ENCODE measurements at regions not wholly inside any gene's neighbourhood (a gene's known extent, or its start where the extent isn't known, plus 50 kb on each side); places are given as distances from the start of the nearest gene placed in this dataset.

DNA sequence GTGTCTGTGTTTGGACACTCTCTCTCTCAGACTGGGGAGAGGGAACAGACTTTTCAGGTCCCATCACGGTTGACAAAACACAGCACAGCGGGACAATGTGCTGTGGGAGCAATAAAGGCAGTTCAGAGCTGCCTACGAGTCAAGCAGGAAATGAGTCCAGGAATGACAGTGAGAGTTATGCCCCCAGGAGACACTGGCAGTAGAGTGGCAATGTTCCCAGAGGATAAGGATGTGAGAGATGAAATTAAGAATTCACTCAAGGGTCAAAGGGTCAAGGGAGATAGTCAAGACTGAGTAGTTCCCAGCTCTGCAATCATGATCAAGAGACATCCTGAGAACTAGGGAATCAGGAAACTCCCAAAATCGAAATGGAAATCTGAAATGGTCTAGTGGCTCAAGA lies 156.1 kb downstream of the LURAP1L start:
- H3K4me3 ChIP-seq (ENCODE audit: low read depth, low read length): no peak overlapping the region
- H2AFZ ChIP-seq (ENCODE audit: low read length, unreplicated experiment): no peak overlapping the region
- H3K27ac ChIP-seq (ENCODE audit: low read depth, low read length): no peak overlapping the region
- no peaks in the 10 kb centered on the region for H3K27me3 ChIP-seq (ENCODE audit: insufficient read depth, low read length)
- H3K79me2 ChIP-seq (ENCODE audit: control insufficient read depth, insufficient read depth, low read length, unreplicated experiment): no peaks in the 10 kb centered on the region
- no peaks in the 10 kb centered on the region for H3K36me3 ChIP-seq (ENCODE audit: insufficient read depth, low read length)
- peaks cover 36% of the 10 kb centered on the region for H3K4me1 ChIP-seq (ENCODE audit: control insufficient read depth, insufficient read depth, low read length, unreplicated experiment)

DNA sequence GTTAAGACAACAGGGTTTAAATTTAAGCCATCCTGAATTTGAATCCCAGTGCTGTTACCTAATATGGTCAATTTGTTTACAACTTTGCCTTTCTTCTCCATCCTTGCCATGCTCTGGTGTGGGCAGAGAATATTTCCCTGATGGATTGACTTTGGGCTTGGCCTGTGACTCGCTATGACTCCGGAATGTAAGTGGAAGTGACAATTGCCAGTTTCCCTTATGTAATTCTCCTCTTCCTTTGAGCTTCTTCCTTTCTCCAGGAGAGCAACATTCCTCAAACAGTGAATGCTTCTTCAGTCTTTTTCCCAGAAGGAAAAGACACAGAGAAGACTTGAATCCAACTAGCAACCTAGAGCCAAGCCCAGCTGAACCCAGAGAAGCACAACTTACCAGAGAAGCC lies 159.1 kb downstream of the LURAP1L start:
- H2AFZ ChIP-seq (ENCODE audit: low read length, unreplicated experiment): peak overlapping the region; percentile 1
- H3K27me3 ChIP-seq (ENCODE audit: insufficient read depth, low read length): no peaks in the 10 kb centered on the region
- H3K4me1 ChIP-seq (ENCODE audit: control insufficient read depth, insufficient read depth, low read length, unreplicated experiment): peaks cover 39% of the 10 kb centered on the region
- peak overlapping the region; percentile 6; the same call in 1 of the 2 replicates for H3K4me3 ChIP-seq (ENCODE audit: low read depth, low read length)
- H3K79me2 ChIP-seq (ENCODE audit: control insufficient read depth, insufficient read depth, low read length, unreplicated experiment): no peaks in the 10 kb centered on the region
- peak overlapping the region; percentile 77 for H3K27ac ChIP-seq (ENCODE audit: low read depth, low read length)
- H3K36me3 ChIP-seq (ENCODE audit: insufficient read depth, low read length): no peaks in the 10 kb centered on the region

DNA sequence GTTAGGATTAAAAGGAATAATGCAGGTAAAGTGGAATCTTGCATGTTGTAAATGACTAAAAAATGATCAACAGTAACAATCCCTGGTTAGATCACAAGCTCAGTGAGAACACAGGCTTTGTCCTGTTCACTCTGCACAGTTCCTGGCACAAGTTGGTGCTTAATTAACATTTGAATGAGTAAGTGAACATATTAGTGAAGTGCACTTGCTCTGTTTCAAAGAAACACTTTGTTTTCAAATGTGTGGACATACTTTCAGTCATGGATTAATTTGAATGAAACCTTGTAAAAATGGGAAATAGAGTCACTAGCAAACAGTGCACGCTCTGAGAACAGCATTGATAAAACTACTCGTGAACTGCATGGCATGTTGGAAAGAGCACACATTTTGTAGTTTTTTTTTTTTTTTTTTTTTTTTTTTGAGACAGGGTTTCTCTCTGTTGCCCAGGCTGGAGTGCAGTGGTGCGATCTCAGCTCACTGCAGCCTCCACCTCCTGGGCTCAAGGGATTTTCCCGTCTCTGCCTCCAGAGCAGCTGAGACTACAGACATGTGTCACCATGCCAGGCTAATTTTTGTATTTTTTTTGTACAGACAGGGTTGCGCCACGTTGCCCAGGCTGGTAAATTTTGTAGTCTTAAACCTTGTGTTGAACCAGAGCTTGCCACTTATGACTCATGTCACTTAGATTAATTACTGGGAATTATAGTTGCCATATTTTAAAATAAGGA lies 159.9 kb downstream of the LURAP1L start:
- Histone ChIP-seq H2AFZ (ENCODE audit: low read length, unreplicated experiment) (peak overlapping the region; percentile 1), H3K4me3 (ENCODE audit: low read depth, low read length) (no peak overlapping the region; the same call in 1 of the 2 replicates), H3K4me1 (ENCODE audit: control insufficient read depth, insufficient read depth, low read length, unreplicated experiment) (peaks cover 39% of the 10 kb centered on the region), H3K27ac (ENCODE audit: low read depth, low read length) (peak overlapping the region; percentile 77), H3K36me3 (ENCODE audit: insufficient read depth, low read length) (no peaks in the 10 kb centered on the region), H3K27me3 (ENCODE audit: insufficient read depth, low read length) (no peaks in the 10 kb centered on the region), H3K79me2 (ENCODE audit: control insufficient read depth, insufficient read depth, low read length, unreplicated experiment) (no peaks in the 10 kb centered on the region)

DNA sequence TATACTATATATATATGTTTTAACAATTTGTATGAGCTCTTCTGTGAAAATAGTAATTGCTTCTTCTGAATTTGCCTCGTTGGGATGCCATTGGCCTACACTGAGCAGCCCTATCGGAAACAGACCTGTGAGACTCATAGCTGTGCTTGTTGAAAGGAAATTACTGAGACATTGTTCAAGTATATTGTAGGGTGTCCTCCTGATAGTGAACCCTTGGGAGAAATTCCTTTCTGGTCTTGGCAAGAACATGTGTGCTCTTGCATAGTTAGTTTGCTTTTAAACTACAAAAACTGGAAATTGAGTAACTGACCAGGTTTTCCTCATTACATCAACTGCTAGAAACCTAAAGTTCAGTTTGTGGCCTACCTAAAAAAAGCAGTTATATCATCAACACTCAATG lies 160.9 kb downstream of the LURAP1L start:
- no peaks in the 10 kb centered on the region for H3K36me3 ChIP-seq (ENCODE audit: insufficient read depth, low read length)
- H3K27ac ChIP-seq (ENCODE audit: low read depth, low read length): peak overlapping the region; percentile 77
- no peak overlapping the region for H3K4me3 ChIP-seq (ENCODE audit: low read depth, low read length)
- no peaks in the 10 kb centered on the region for H3K79me2 ChIP-seq (ENCODE audit: control insufficient read depth, insufficient read depth, low read length, unreplicated experiment)
- H3K4me1 ChIP-seq (ENCODE audit: control insufficient read depth, insufficient read depth, low read length, unreplicated experiment): peaks cover 36% of the 10 kb centered on the region
- no peaks in the 10 kb centered on the region for H3K27me3 ChIP-seq (ENCODE audit: insufficient read depth, low read length)
- H2AFZ ChIP-seq (ENCODE audit: low read length, unreplicated experiment): peak overlapping the region; percentile 16

DNA sequence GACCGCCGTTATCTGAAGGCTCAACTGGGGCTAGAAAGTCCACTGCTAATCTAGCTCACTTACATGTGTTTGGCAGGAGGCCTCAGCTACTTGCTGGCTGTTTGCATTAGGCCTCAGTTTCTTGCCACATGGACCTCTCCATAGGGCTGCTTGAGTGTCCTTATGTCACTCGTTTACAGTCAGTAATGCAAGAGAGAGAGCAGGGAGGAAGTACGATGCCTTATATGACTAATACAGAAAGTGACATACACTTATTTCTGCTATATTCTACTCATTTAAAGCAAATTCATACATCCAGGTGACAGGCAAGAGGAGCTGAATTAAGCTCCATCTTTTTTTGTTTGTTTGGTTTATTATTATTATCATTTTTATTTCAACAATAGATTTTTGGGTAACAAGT lies 179.6 kb downstream of the LURAP1L start:
- H3K27me3 ChIP-seq (ENCODE audit: insufficient read depth, low read length): no peaks in the 10 kb centered on the region
- no peak overlapping the region for H2AFZ ChIP-seq (ENCODE audit: low read length, unreplicated experiment)
- no peaks in the 10 kb centered on the region for H3K36me3 ChIP-seq (ENCODE audit: insufficient read depth, low read length)
- no peaks in the 10 kb centered on the region for H3K4me1 ChIP-seq (ENCODE audit: control insufficient read depth, insufficient read depth, low read length, unreplicated experiment)
- H3K79me2 ChIP-seq (ENCODE audit: control insufficient read depth, insufficient read depth, low read length, unreplicated experiment): no peaks in the 10 kb centered on the region
- H3K27ac ChIP-seq (ENCODE audit: low read depth, low read length): no peak overlapping the region
- no peak overlapping the region for H3K4me3 ChIP-seq (ENCODE audit: low read depth, low read length)

DNA sequence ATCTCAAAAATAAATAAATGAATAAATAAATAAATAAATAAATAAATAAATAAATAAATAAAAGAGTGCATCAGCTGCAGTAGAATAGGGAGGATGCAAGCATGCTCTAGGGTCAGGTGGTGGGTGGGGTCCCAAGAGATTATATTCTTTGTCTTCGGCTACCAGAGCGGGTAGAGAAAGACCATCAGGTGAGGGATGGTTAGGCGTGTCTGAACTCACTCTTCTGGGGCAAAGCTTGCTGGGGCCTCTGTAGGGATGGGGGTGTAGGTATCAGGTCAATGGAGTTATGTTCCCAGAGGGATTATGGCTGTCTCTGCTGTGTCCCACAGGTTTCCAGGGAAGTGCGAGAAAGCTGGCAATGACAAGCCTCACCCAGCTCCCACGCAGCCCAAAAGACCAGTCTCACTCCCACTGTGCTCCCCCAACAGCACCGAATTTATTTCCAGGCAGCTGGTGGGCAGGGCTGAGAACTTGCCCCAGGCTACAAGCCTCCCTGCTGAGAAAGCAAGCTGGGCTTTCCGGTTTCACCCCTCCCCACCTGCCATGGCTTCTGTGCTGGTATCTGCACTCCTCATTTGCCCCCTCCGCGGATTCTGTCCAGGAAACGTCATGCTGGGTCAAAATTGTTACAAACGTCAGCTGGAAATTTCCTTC lies 180.8 kb downstream of the LURAP1L start:
- H3K27me3 ChIP-seq (ENCODE audit: insufficient read depth, low read length): no peaks in the 10 kb centered on the region
- H3K79me2 ChIP-seq (ENCODE audit: control insufficient read depth, insufficient read depth, low read length, unreplicated experiment): no peaks in the 10 kb centered on the region
- no peaks in the 10 kb centered on the region for H3K4me1 ChIP-seq (ENCODE audit: control insufficient read depth, insufficient read depth, low read length, unreplicated experiment)
- H3K4me3 ChIP-seq (ENCODE audit: low read depth, low read length): no peak overlapping the region
- H2AFZ ChIP-seq (ENCODE audit: low read length, unreplicated experiment): no peak overlapping the region
- no peaks in the 10 kb centered on the region for H3K36me3 ChIP-seq (ENCODE audit: insufficient read depth, low read length)
- H3K27ac ChIP-seq (ENCODE audit: low read depth, low read length): no peak overlapping the region

DNA sequence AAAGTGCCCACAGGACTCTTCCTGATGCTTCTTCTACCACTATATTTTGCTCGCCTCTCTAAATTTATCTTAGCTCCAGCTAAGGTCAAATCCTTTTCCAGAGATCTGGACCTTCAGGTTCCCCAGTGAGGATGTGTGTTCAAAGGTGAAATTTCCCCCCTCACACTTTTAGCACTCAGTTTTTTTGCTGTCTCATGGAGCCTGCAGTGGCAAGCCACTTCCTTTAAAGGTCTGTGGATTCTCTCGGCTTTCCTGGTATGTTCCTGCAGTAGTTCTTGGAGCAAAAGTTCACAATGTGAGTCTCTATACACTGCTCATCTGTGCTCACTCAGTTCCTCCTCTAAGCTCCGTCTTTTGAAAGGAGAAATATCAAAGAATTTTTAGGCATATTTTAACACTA lies 181.4 kb downstream of the LURAP1L start:
- H3K27me3 ChIP-seq (ENCODE audit: insufficient read depth, low read length): no peaks in the 10 kb centered on the region
- no peak overlapping the region for H3K27ac ChIP-seq (ENCODE audit: low read depth, low read length)
- H3K4me3 ChIP-seq (ENCODE audit: low read depth, low read length): no peak overlapping the region
- no peaks in the 10 kb centered on the region for H3K36me3 ChIP-seq (ENCODE audit: insufficient read depth, low read length)
- no peak overlapping the region for H2AFZ ChIP-seq (ENCODE audit: low read length, unreplicated experiment)
- H3K79me2 ChIP-seq (ENCODE audit: control insufficient read depth, insufficient read depth, low read length, unreplicated experiment): no peaks in the 10 kb centered on the region
- H3K4me1 ChIP-seq (ENCODE audit: control insufficient read depth, insufficient read depth, low read length, unreplicated experiment): peaks cover 6% of the 10 kb centered on the region

DNA sequence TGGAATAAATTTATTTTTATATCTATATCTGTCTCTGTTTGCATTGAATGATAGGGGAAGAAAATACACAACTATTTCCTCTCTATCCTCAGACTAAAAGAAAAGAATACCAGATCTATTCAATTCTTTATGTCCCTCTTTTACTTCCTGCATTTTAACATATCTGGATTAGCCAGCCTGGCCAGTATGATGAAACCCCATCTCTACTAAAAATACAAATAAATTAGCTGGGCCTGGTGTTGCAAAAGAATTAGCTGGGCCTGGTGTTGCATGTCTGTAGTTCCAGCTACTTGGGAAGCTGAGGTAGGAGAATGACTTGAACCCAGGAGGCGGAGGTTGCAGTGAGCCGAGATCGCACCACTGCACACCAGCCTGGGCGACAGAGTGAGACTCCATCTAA lies 182.0 kb downstream of the LURAP1L start:
- Histone ChIP-seq H2AFZ (ENCODE audit: low read length, unreplicated experiment) (no peak overlapping the region), H3K27ac (ENCODE audit: low read depth, low read length) (no peak overlapping the region), H3K27me3 (ENCODE audit: insufficient read depth, low read length) (no peaks in the 10 kb centered on the region), H3K79me2 (ENCODE audit: control insufficient read depth, insufficient read depth, low read length, unreplicated experiment) (no peaks in the 10 kb centered on the region), H3K4me3 (ENCODE audit: low read depth, low read length) (no peak overlapping the region), H3K4me1 (ENCODE audit: control insufficient read depth, insufficient read depth, low read length, unreplicated experiment) (peaks cover 11% of the 10 kb centered on the region), H3K36me3 (ENCODE audit: insufficient read depth, low read length) (no peaks in the 10 kb centered on the region)

DNA sequence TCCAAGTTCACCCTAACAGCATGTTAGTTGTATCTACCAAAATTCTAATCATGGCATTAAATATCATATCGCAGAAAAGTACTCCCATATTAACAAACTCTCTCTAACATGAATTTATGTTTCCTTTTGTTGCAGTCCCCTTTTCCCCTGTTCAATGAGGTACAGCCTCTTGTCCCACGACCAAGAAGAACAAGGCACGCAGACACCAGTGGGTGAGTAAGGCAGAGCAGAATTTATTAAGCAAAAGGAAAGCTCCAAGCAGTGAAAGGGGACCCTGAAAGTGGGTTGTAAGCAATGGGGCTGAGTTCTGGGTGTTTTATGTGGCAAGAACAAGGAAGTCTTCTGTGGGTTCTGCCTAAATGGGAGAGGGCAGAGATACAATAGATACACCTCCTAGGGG lies 183.5 kb downstream of the LURAP1L start:
- no peak overlapping the region for H2AFZ ChIP-seq (ENCODE audit: low read length, unreplicated experiment)
- H3K27me3 ChIP-seq (ENCODE audit: insufficient read depth, low read length): no peaks in the 10 kb centered on the region
- H3K36me3 ChIP-seq (ENCODE audit: insufficient read depth, low read length): no peaks in the 10 kb centered on the region
- H3K4me1 ChIP-seq (ENCODE audit: control insufficient read depth, insufficient read depth, low read length, unreplicated experiment): peaks cover 11% of the 10 kb centered on the region
- H3K79me2 ChIP-seq (ENCODE audit: control insufficient read depth, insufficient read depth, low read length, unreplicated experiment): no peaks in the 10 kb centered on the region
- H3K4me3 ChIP-seq (ENCODE audit: low read depth, low read length): no peak overlapping the region
- H3K27ac ChIP-seq (ENCODE audit: low read depth, low read length): no peak overlapping the region

DNA sequence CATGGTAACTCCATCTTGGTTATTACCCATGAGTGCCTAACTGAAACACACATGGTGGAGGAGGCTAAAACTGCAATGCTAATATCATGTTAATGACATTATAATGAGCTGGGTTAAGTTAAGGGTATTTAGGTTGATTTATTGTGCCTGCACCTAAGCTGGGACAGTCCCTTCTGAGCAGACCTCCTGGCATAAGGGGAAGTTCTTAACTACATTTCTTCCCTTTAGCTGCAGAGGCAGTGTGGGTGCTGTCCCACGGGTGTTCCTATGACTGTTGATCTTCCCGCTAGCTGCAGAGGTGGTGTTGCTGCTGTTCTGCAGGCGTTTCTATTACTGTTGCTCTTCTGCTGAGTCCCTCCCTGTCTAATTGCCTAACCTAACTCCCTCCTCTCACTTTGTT lies 183.9 kb downstream of the LURAP1L start:
- Histone ChIP-seq H3K4me3 (ENCODE audit: low read depth, low read length) (no peak overlapping the region), H3K79me2 (ENCODE audit: control insufficient read depth, insufficient read depth, low read length, unreplicated experiment) (no peaks in the 10 kb centered on the region), H3K36me3 (ENCODE audit: insufficient read depth, low read length) (no peaks in the 10 kb centered on the region), H3K27ac (ENCODE audit: low read depth, low read length) (no peak overlapping the region), H3K27me3 (ENCODE audit: insufficient read depth, low read length) (no peaks in the 10 kb centered on the region), H3K4me1 (ENCODE audit: control insufficient read depth, insufficient read depth, low read length, unreplicated experiment) (peaks cover 11% of the 10 kb centered on the region), H2AFZ (ENCODE audit: low read length, unreplicated experiment) (no peak overlapping the region)

DNA sequence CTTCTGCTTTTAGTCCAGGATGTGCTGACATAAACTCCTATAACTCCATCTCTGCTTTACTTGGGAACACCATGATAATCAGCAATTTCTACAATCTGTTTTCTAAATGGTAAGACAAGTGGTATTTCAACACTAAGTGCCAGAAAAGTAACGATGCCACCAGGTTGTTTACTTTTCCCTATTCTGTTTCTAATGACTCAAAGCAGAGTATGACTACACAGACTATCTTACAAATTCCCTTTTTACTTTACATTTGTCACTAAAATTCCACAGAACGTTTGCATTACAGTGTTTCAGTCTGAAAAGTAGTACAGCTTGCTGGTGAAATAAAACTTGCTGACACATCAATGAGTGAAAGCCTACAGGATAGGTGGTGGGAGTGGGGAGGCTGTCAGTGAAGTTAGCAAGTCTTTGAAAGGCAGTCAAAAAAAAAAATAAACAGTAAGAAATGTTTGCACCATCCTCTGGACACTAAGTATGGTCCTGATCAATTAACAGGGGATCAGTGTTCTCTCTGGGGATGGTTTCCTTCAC lies 186.5 kb downstream of the LURAP1L start:
- no peaks in the 10 kb centered on the region for H3K79me2 ChIP-seq (ENCODE audit: control insufficient read depth, insufficient read depth, low read length, unreplicated experiment)
- peak overlapping the region; percentile 39 for H2AFZ ChIP-seq (ENCODE audit: low read length, unreplicated experiment)
- H3K4me3 ChIP-seq (ENCODE audit: low read depth, low read length): no peak overlapping the region
- no peaks in the 10 kb centered on the region for H3K36me3 ChIP-seq (ENCODE audit: insufficient read depth, low read length)
- H3K4me1 ChIP-seq (ENCODE audit: control insufficient read depth, insufficient read depth, low read length, unreplicated experiment): peaks cover 11% of the 10 kb centered on the region
- no peaks in the 10 kb centered on the region for H3K27me3 ChIP-seq (ENCODE audit: insufficient read depth, low read length)
- H3K27ac ChIP-seq (ENCODE audit: low read depth, low read length): no peak overlapping the region
